SJCRH30 (cell line): ENCODE measurements at regions not wholly inside any gene's neighbourhood (a gene's known extent, or its start where the extent isn't known, plus 50 kb on each side); places are given as distances from the start of the nearest gene placed in this dataset.

Experiments
- DNase-seq, 2 experiments: peaks; one replicate each; pipeline ENCODE4 v3.0.0-alpha.2; 2015 to 2020
- H3K27ac ChIP-seq: fragments of 250-450 bp; sonication (Bioruptor Pico); 2 replicates; pipeline ENCODE4 v1.5.1; 2020; ENCODE audit warnings: mild to moderate bottlenecking, moderate library complexity
- H3K27me3 ChIP-seq: fragments of 250-450 bp; sonication (Bioruptor Pico); 2 replicates; pipeline ENCODE4 v1.5.1; 2020; ENCODE audit warnings: mild to moderate bottlenecking, moderate library complexity
- H3K36me3 ChIP-seq: fragments of 250-450 bp; sonication (Bioruptor Pico); 2 replicates; pipeline ENCODE4 v1.5.1; 2020; ENCODE audit warnings: mild to moderate bottlenecking, moderate library complexity
- H3K4me1 ChIP-seq: fragments of 250-450 bp; sonication (Bioruptor Pico); 2 replicates; pipeline ENCODE4 v1.5.1; 2020; ENCODE audit warnings: mild to moderate bottlenecking, moderate library complexity
- H3K4me3 ChIP-seq: fragments of 250-450 bp; sonication (Bioruptor Pico); 2 replicates; pipeline ENCODE4 v1.5.1; 2020; ENCODE audit warnings: mild to moderate bottlenecking, moderate library complexity
- H3K9me3 ChIP-seq: fragments of 250-450 bp; sonication (Bioruptor Pico); replicated peaks from 2 replicates; pipeline ENCODE4 v1.5.1; 2020; ENCODE audit warnings: mild to moderate bottlenecking, moderate library complexity

DNA sequence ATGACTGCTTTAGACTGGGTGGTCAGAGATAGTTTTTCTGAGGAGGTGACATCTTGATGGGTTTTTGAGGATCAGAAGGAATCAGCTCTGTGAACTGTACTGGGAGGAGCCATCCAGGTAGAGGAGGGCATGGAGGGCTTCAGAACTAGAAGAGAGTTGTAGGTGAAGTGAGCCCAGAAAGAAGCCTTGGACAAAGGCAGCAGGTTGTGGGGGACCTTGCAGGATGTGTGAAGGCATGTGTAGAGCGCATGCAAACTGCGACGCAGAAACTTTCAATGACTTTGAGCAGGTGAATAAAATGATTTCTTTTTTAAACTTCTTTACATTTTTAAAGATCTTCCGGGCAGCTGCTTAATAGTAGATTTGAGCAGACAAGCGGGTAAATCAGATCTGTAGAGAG, 83.9 kb upstream of the SIX2 start:
- no peaks in the 10 kb centered on the region for H3K27me3 ChIP-seq
- peaks cover 2% of the 10 kb centered on the region; the same call in 1 of the 2 replicates for H3K36me3 ChIP-seq
- H3K27ac ChIP-seq = no peak overlapping the region
- no peaks in the 10 kb centered on the region for H3K4me1 ChIP-seq
- no peak for DNase-seq
- no peaks in the 10 kb centered on the region; the same call in 1 of the 2 replicates for H3K9me3 ChIP-seq
- no peak overlapping the region for H3K4me3 ChIP-seq

DNA sequence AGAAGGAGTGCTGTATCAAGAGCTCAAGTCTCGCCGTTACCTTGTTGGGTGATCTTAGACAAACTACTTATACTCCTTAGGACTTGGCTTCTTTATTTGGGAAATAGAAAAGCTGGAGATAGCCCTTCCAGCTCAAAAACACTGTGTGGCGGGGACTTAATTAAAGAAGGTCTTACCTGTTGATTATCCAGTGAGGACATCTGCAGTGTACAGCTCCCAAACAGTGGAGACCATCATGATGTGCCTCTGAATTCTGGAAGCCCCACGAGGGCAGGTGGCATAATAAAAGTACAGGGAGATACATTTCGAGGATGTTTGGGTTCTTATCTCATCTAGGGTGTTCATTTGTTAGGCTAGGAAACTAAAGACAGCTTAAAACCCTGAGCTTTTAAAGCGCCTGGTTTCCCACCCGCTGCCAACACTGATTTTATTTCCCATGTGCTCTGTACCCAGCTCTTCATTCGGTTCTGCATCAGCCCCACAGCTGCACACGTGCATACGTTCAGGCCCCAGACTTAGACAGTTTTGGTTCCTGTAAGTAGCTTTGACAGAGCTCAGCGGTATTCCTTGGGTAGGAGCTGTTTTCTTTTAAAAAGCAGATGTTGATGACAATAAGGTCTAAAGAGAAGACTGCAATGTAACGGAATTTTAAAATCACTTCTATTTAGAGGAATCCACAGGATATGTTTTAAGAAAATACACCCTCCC, 80.5 kb upstream of the SIX2 start:
- DNase-seq = no peak
- H3K27ac ChIP-seq = no peak overlapping the region
- no peaks in the 10 kb centered on the region for H3K4me1 ChIP-seq
- H3K36me3 ChIP-seq = no peaks in the 10 kb centered on the region
- no peaks in the 10 kb centered on the region; the same call in 1 of the 2 replicates for H3K9me3 ChIP-seq
- no peaks in the 10 kb centered on the region for H3K27me3 ChIP-seq
- H3K4me3 ChIP-seq = no peak overlapping the region

- H3K36me3 ChIP-seq = no peaks in the 10 kb centered on the region
- no peaks in the 10 kb centered on the region for H3K9me3 ChIP-seq
- DNase-seq = no peak
- H3K4me1 ChIP-seq = no peaks in the 10 kb centered on the region
- no peaks in the 10 kb centered on the region for H3K27me3 ChIP-seq
- H3K27ac ChIP-seq = no peak overlapping the region
- H3K4me3 ChIP-seq = no peak overlapping the region
These were observed 76.2 kb upstream of the SIX2 start for GRCh38 chr2:45085487-45085886.

- Histone ChIP-seq H3K27ac (no peak overlapping the region), H3K4me1 (no peaks in the 10 kb centered on the region), H3K27me3 (no peaks in the 10 kb centered on the region), H3K4me3 (no peak overlapping the region), H3K36me3 (no peaks in the 10 kb centered on the region), H3K9me3 (no peaks in the 10 kb centered on the region)
- DNase-seq = no peak
These were observed 75.2 kb upstream of the SIX2 start for GRCh38 chr2:45084361-45085020.

- H3K27ac ChIP-seq = no peak overlapping the region
- DNase-seq = no peak
- no peaks in the 10 kb centered on the region for H3K27me3 ChIP-seq
- no peaks in the 10 kb centered on the region for H3K36me3 ChIP-seq
- no peak overlapping the region for H3K4me3 ChIP-seq
- no peaks in the 10 kb centered on the region for H3K9me3 ChIP-seq
- no peaks in the 10 kb centered on the region for H3K4me1 ChIP-seq
These were observed 73.9 kb upstream of the SIX2 start for GRCh38 chr2:45083175-45083574.

DNA sequence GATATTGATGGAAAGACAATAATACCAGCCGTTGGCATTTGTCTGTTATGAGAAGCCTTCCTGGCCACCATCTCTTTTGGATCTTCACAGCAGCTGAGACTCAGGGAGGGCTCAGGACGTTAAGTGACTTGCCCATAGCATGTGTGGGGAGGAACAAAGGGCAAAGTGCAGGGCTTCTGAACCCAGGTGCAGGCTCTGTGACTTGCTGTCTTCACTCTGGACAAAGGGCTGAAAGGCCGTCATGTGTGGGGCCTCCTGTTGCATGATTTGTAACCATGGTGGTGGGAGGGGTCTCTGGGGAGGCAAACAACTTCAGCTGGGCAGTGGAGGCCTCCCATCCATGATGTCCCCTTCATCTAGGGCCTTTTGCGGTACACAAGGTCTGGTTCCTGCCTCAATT, 65.5 kb upstream of the SIX2 start:
- no peaks in the 10 kb centered on the region for H3K27me3 ChIP-seq
- no peak for DNase-seq
- peaks cover 8% of the 10 kb centered on the region for H3K4me1 ChIP-seq
- no peak overlapping the region for H3K4me3 ChIP-seq
- no peak overlapping the region for H3K27ac ChIP-seq
- H3K9me3 ChIP-seq = no peaks in the 10 kb centered on the region
- no peaks in the 10 kb centered on the region for H3K36me3 ChIP-seq

DNA sequence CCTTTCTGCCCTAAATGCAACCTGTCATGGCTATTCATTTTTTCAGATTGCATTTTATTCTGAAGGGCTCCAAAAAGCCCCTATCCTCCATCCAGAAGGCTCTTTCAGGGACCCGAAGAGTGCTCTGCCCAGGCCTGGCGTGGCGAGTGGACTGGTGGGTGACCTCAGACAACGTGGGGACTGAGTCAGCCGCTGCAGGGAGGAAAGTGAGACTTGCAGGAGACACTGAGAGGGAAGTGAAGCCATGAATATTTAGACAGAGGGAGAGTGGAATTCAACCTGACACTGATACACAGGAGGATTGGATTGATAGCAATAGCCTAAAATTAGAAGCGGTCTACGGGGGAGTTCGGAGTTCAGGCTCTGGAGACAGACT, 63.6 kb upstream of the SIX2 start:
- H3K4me3 ChIP-seq = no peak overlapping the region
- no peak overlapping the region for H3K27ac ChIP-seq
- no peak for DNase-seq
- no peaks in the 10 kb centered on the region for H3K36me3 ChIP-seq
- H3K9me3 ChIP-seq = no peaks in the 10 kb centered on the region
- H3K27me3 ChIP-seq = no peaks in the 10 kb centered on the region
- H3K4me1 ChIP-seq = peaks cover 17% of the 10 kb centered on the region

GRCh38 chr2:45072064-45072861, 63.0 kb upstream of the SIX2 start:
- no peaks in the 10 kb centered on the region for H3K36me3 ChIP-seq
- H3K9me3 ChIP-seq = no peaks in the 10 kb centered on the region
- no peaks in the 10 kb centered on the region for H3K27me3 ChIP-seq
- H3K4me3 ChIP-seq = no peak overlapping the region
- H3K27ac ChIP-seq = no peak overlapping the region
- no peak for DNase-seq
- H3K4me1 ChIP-seq = peaks cover 19% of the 10 kb centered on the region

DNA sequence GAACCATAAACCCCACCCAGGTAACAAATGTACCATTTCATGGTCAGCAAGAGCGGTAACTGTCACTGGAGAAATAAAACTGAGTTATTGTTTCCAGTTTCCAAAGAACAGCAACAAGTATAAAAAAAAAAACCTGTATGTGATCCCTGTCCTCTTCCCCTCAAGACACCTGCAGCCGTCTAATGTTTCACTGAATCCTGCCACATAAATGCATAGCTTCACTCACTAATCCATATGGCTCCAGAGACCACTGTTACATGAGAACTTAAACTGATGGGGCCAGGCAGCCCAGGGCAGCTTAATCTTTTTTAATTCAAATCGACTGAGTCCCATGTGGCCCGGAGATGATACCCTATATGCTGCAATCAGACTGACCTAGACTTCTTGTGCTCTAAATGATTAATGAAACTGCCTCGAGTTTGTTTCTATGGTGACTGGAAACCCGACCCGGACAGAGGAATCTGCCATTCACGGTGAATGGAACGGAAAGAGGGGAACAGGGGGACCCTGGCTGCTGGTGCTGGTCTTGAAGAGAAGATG, 60.9 kb upstream of the SIX2 start:
- no peak overlapping the region for H3K27ac ChIP-seq
- H3K9me3 ChIP-seq = no peaks in the 10 kb centered on the region
- no peaks in the 10 kb centered on the region for H3K36me3 ChIP-seq
- peaks cover 19% of the 10 kb centered on the region for H3K4me1 ChIP-seq
- H3K27me3 ChIP-seq = no peaks in the 10 kb centered on the region
- peak; percentile 40 to 78 for DNase-seq
- no peak overlapping the region for H3K4me3 ChIP-seq

DNA sequence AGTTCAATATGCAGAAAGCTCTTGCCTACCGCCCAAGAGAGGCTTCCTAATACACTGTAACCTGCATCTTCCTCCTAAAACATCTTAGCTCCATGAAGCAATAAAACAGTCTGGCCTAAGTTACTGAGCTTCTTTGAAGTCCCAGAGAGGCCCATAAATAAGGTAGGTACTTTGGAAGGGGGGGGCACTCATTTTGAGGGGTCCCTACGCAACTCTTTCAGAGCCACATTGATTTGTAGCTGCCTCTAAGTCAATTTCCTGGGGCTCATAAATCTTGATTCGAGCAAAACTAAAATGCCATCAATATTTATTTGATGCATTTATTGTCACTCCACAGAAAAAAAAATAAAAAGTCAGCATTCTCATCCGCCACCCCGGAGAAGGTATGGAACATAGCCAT, 60.4 kb upstream of the SIX2 start:
- Histone ChIP-seq H3K27ac (no peak overlapping the region), H3K4me3 (no peak overlapping the region), H3K27me3 (no peaks in the 10 kb centered on the region), H3K36me3 (no peaks in the 10 kb centered on the region), H3K9me3 (no peaks in the 10 kb centered on the region), H3K4me1 (peaks cover 19% of the 10 kb centered on the region)
- no peak for DNase-seq

GRCh38 chr2:45068571-45069140, 59.4 kb upstream of the SIX2 start:
- H3K36me3 ChIP-seq = no peaks in the 10 kb centered on the region
- no peak overlapping the region for H3K4me3 ChIP-seq
- H3K9me3 ChIP-seq = no peaks in the 10 kb centered on the region
- H3K27ac ChIP-seq = no peak overlapping the region
- no peak for DNase-seq
- H3K4me1 ChIP-seq = peaks cover 19% of the 10 kb centered on the region
- H3K27me3 ChIP-seq = no peaks in the 10 kb centered on the region

DNA sequence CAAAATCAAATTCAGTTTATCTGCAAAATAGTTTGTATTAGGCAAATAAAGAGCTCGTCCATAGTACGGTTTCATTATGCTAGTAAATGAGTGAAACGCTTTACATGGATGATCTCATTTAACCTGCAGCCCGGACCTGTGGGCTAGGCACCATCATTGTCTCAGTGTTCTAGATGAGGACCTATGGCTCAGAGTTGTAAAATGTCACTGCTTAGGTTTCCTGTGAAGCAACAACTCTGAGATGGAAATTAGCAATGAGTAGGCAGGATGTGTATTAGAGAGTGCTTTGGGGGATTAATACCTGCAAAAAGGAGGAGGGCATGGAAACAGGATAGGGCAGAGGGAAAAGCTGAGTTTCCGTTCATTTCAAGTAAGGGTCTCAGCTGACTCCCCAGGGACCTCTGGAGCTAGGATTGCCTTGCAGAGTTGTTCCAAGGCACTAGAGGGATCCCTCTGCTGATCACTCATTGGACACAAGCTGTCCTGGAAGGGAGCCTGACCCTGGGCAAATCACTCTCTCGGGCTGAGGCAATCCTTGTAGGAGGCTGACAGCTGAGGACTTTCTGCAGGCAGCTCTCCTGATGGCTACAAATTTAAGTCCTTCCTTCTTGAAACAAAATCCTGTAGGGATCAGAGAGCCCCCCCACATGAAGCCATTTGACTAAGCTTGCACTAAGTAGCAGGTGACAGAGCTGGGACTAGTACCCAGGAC, 58.8 kb upstream of the SIX2 start:
- Histone ChIP-seq H3K27ac (no peak overlapping the region), H3K4me1 (peaks cover 19% of the 10 kb centered on the region), H3K4me3 (no peak overlapping the region), H3K36me3 (no peaks in the 10 kb centered on the region), H3K9me3 (no peaks in the 10 kb centered on the region), H3K27me3 (no peaks in the 10 kb centered on the region)
- peak; percentile 68 to 82 for DNase-seq
